Endothelial cell (in vitro differentiated cells): ENCODE measurements at regions not wholly inside any gene's neighbourhood (a gene's known extent, or its start where the extent isn't known, plus 50 kb on each side); places are given as distances from the start of the nearest gene placed in this dataset.

Experiments used
- DNase-seq: peaks from one replicate; pipeline ENCODE4 v3.0.0; 2021; ENCODE audit warnings: low spot score
- H3K27ac Mint-ChIP-seq: one replicate; pipeline ENCODE4 v1.8.0; 2021; ENCODE audit warnings: mixed read lengths, inconsistent platforms; ENCODE audit not compliant: unreplicated experiment
- H3K27me3 Mint-ChIP-seq: one replicate; pipeline ENCODE4 v1.8.0; 2021; ENCODE audit warnings: mild to moderate bottlenecking, moderate library complexity, mixed read lengths, inconsistent platforms; ENCODE audit not compliant: unreplicated experiment
- H3K36me3 Mint-ChIP-seq: one replicate; pipeline ENCODE4 v1.8.0; 2021; ENCODE audit warnings: mild to moderate bottlenecking, low read depth, mixed read lengths, inconsistent platforms; ENCODE audit not compliant: unreplicated experiment
- H3K4me1 Mint-ChIP-seq: one replicate; pipeline ENCODE4 v1.8.0; 2021; ENCODE audit warnings: mild to moderate bottlenecking, mixed read lengths, inconsistent platforms; ENCODE audit not compliant: unreplicated experiment
- H3K4me3 Mint-ChIP-seq: one replicate; pipeline ENCODE4 v1.8.0; 2021; ENCODE audit warnings: mild to moderate bottlenecking, mixed read lengths, inconsistent platforms; ENCODE audit not compliant: unreplicated experiment
- H3K9me3 Mint-ChIP-seq: one replicate; pipeline ENCODE4 v1.8.0; 2021; ENCODE audit warnings: mixed read lengths, inconsistent platforms; ENCODE audit not compliant: unreplicated experiment
- TF ChIP-seq, protein P1 (sequence below): fragments of 200-600 bp; sonication (generic); IDR thresholded peaks from one replicate; pipeline ENCODE4 v1.5.0; 2021; ENCODE audit warnings: antibody characterized with exemption; ENCODE audit not compliant: unreplicated experiment

- Mint-ChIP-seq H3K9me3 (no peaks in the 10 kb centered on the region), H3K36me3 (peaks cover under 1% of the 10 kb centered on the region)
Measured at GRCh38 chr6:113102761-113103160, 754.4 kb upstream of the MARCKS start.

DNA sequence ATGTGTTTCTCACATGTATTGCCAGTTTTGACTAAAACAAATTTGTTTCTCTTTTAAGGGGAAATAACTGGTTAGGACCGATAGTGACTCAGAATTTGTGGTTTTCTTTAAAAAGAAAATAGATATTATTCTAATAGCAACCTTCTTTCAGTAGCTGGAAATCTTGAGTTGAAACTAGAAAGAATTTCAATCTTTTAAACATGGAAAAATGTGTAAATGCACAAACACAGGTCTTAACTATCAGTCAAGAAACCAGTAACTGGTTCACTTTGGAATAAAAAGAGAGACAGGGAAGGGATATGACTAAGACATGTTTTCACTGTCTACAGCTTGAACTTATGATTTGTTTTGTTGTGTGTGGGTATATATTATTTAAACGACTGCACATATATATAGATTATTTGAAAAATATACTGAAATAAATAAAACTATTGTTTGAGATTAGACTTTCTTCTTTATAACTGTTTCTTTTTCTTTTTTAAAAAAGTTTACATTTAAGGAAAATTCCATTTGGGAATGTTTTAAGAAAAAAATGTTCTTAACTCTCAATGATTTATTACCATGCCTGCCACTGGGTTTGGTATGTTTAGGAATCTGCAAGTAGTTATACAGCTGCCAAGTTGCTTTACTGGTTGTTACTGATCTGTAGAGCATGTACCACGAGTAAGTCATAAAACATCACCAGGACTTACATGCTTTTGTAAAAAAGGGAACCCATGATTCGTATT, 753.3 kb upstream of the MARCKS start:
- no peak for DNase-seq
- no peaks in the 10 kb centered on the region for H3K9me3 Mint-ChIP-seq
- H3K4me3 Mint-ChIP-seq = no peak overlapping the region
- no peaks in the 10 kb centered on the region for H3K27me3 Mint-ChIP-seq
- no peaks in the 10 kb centered on the region for H3K36me3 Mint-ChIP-seq
- no peak overlapping the region for H3K27ac Mint-ChIP-seq
- peaks cover 9% of the 10 kb centered on the region for H3K4me1 Mint-ChIP-seq
- TF ChIP-seq, protein P1, sequence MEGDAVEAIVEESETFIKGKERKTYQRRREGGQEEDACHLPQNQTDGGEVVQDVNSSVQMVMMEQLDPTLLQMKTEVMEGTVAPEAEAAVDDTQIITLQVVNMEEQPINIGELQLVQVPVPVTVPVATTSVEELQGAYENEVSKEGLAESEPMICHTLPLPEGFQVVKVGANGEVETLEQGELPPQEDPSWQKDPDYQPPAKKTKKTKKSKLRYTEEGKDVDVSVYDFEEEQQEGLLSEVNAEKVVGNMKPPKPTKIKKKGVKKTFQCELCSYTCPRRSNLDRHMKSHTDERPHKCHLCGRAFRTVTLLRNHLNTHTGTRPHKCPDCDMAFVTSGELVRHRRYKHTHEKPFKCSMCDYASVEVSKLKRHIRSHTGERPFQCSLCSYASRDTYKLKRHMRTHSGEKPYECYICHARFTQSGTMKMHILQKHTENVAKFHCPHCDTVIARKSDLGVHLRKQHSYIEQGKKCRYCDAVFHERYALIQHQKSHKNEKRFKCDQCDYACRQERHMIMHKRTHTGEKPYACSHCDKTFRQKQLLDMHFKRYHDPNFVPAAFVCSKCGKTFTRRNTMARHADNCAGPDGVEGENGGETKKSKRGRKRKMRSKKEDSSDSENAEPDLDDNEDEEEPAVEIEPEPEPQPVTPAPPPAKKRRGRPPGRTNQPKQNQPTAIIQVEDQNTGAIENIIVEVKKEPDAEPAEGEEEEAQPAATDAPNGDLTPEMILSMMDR = no peak

More at GRCh38 chr6:113102761-113103160, 754.4 kb upstream of the MARCKS start:
- Mint-ChIP-seq H3K4me3 (no peak overlapping the region), H3K27ac (peak overlapping the region; percentile 93), H3K27me3 (no peaks in the 10 kb centered on the region), H3K4me1 (peaks cover 9% of the 10 kb centered on the region)
- DNase-seq = no peak
- TF ChIP-seq, protein P1 = no peak

DNA sequence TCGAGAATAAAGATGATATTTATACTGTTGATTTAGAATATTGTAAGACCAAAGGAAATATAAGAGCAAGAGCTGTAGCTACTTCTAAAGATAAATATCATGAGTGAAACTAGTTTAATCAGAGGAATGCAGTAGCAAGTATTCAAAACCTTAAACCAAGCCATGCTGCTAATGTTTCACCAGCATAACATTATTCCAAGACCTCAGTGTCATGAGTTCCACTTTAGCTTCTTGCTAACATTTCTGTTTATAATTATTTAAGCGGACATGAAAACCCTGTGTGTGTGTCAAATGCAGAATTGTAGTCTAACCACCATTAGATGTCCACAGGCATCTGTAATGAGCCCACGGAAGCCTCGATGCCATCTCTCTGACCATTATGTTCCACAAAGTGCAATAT, 752.6 kb upstream of the MARCKS start:
- Mint-ChIP-seq H3K27me3 (no peaks in the 10 kb centered on the region), H3K36me3 (no peaks in the 10 kb centered on the region), H3K4me1 (peaks cover 9% of the 10 kb centered on the region), H3K9me3 (no peaks in the 10 kb centered on the region), H3K4me3 (no peak overlapping the region), H3K27ac (no peak overlapping the region)
- TF ChIP-seq, protein P1 = no peak
- no peak for DNase-seq

DNA sequence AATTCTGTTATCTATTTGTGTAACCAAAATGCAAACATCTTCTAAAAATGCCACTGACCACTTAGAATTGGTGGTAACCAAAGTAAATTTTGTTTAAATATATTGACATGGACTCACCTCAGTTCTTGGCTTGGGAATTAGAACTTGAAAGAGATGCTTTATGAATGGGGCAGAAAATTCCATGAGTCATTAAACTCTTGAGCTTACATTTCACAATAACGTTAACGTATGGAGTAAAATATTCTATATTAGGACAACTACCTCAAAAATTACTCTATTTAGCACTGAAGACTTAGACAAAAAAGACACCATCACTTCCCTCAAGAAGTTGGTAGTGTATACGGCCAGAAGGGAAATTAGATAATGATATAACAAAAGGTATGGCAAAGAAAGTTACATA, 752.2 kb upstream of the MARCKS start:
- Mint-ChIP-seq H3K4me1 (peaks cover 9% of the 10 kb centered on the region), H3K4me3 (no peak overlapping the region), H3K27ac (no peak overlapping the region), H3K36me3 (no peaks in the 10 kb centered on the region), H3K27me3 (no peaks in the 10 kb centered on the region), H3K9me3 (no peaks in the 10 kb centered on the region)
- TF ChIP-seq, protein P1 = no peak
- DNase-seq = no peak

DNA sequence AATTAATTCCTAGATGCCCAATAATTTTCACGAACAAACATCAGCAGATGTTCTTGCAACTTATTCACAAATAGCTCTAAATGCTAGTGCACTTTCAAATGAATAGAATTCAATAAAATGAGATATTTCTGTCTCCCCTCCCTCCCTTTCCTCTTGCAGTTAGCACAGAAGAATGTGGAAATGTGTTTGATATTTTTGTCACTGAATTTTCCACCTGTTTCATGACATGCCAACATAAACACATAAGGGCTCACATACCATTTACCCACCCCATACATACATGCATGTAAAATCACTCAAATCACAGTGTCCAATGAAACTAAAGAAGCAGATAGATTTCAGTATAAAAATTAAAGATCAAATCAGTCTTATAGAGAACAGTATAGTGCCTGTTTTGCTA, 746.9 kb upstream of the MARCKS start:
- no peak overlapping the region for H3K4me3 Mint-ChIP-seq
- no peak overlapping the region for H3K27ac Mint-ChIP-seq
- H3K36me3 Mint-ChIP-seq = peaks cover 16% of the 10 kb centered on the region
- TF ChIP-seq, protein P1 = no peak
- H3K4me1 Mint-ChIP-seq = peaks cover 20% of the 10 kb centered on the region
- no peaks in the 10 kb centered on the region for H3K9me3 Mint-ChIP-seq
- no peak for DNase-seq
- peaks cover 2% of the 10 kb centered on the region for H3K27me3 Mint-ChIP-seq
